OCI-LY3 (cell line): ENCODE measurements at regions not wholly inside any gene's neighbourhood (a gene's known extent, or its start where the extent isn't known, plus 50 kb on each side); places are given as distances from the start of the nearest gene placed in this dataset.

Source experiments
- EZH2phosphoT487 ChIP-seq: fragments of 200-600 bp; shearing (Covaris generic); IDR thresholded peaks from 2 replicates; pipeline ENCODE4 v1.6.1; 2018; ENCODE audit warnings: antibody characterized with exemption, mixed run types, low read depth
- TF ChIP-seq, protein P1 (sequence below): fragments of 200-600, 300-600 bp; sonication (generic); IDR thresholded peaks from 2 replicates; pipeline ENCODE4 v1.5.1; 2014; ENCODE audit warnings: antibody characterized with exemption, low read length, low read depth

DNA sequence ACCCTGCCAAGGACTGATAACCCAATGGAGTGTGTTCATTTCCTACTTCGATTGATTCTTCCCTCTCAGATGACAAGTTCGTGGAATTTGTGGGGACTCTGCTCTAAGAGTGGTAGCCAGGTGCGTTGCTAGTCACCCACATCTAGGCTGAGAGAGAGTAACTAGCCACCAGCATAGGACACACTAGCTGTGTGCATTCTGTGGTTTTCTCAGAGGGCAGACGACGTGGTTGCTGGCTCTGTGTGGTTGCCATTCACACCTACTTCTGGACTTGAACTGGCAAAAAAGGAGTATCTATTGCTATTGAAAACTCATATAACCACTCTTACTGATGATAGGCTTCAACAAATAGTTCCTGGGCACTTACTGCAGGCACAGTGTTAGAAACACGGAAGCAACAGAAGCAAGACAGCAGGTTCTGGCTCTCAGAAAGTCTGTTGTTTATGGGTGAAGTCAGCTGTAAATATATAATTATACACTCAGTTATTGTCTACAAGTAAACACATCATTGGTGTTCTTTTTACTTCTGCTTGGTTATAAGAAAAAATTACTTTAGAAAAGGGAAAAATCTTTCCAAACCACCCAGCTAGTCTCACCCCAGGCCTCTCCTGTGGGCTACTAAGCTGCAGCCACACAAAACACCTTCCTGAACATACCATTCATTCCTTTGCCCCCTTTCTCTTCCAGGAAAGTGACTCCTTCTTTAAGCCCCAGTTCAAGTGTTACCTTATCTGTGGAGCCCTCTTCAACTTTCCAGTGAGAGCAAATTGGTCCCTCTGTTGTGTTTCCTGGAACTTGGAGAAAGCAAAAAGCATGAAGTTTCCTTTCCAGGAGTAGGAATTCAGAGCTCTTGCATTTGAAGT is 151.1 kb upstream of the HAPLN1 start:
- TF ChIP-seq, protein P1, sequence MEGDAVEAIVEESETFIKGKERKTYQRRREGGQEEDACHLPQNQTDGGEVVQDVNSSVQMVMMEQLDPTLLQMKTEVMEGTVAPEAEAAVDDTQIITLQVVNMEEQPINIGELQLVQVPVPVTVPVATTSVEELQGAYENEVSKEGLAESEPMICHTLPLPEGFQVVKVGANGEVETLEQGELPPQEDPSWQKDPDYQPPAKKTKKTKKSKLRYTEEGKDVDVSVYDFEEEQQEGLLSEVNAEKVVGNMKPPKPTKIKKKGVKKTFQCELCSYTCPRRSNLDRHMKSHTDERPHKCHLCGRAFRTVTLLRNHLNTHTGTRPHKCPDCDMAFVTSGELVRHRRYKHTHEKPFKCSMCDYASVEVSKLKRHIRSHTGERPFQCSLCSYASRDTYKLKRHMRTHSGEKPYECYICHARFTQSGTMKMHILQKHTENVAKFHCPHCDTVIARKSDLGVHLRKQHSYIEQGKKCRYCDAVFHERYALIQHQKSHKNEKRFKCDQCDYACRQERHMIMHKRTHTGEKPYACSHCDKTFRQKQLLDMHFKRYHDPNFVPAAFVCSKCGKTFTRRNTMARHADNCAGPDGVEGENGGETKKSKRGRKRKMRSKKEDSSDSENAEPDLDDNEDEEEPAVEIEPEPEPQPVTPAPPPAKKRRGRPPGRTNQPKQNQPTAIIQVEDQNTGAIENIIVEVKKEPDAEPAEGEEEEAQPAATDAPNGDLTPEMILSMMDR = no peak
- no peak for TF ChIP-seq EZH2phosphoT487
